Sigmoid colon (tissue), 6 donors: ENCODE measurements at regions not wholly inside any gene's neighbourhood (a gene's known extent, or its start where the extent isn't known, plus 50 kb on each side); places are given as distances from the start of the nearest gene placed in this dataset.

Source experiments
- DNase-seq: peaks from one replicate; pipeline ENCODE4 v3.0.0-alpha.2; 2019
- H3K27ac ChIP-seq, 4 donors: fragments of 200-600 bp; sonication (generic); one replicate each; pipeline ENCODE4 v1.5.1; 2016 to 2019; ENCODE audit warnings: mild to moderate bottlenecking in 1 of 4
- H3K27me3 ChIP-seq, 3 donors: fragments of 200-600 bp; sonication (generic); one replicate each; pipeline ENCODE4 v1.5.1; 2019; ENCODE audit warnings: mild to moderate bottlenecking in 1 of 3
- H3K36me3 ChIP-seq, 4 donors: fragments of 200-600 bp; sonication (generic); one replicate each; pipeline ENCODE4 v1.5.1; 2016 to 2019
- H3K4me1 ChIP-seq, 4 donors: fragments of 200-600 bp; sonication (generic); one replicate each; pipeline ENCODE4 v1.5.1; 2017 to 2019
- H3K4me3 ChIP-seq, 4 donors: fragments of 200-600 bp; sonication (generic); one replicate each; pipeline ENCODE4 v1.5.1; 2017 to 2019; ENCODE audit warnings: mild to moderate bottlenecking in 2 of 4, moderate library complexity in 1 of 4
- H3K9me3 ChIP-seq, 4 donors: fragments of 200-600 bp in 3 of 4; sonication (generic) in 3 of 4; one replicate each; pipeline versions ENCODE4 v1.5.1 to v1.6.1; 2013 to 2019
- EP300 ChIP-seq, 4 donors: sonication (generic); formaldehyde crosslinking; IDR thresholded peaks; one replicate each; pipeline ENCODE4 v1.6.1; 2017; ENCODE audit warnings: antibody characterized with exemption in 4 of 4
- POLR2A ChIP-seq, 2 donors: fragments of 450-650 bp; IDR thresholded peaks; one replicate each; pipeline ENCODE4 v1.6.1; 2016; ENCODE audit warnings: antibody characterized with exemption in 2 of 2, mild to moderate bottlenecking in 2 of 2, moderate library complexity in 2 of 2
- POLR2AphosphoS5 ChIP-seq, 4 donors: sonication (generic); formaldehyde crosslinking; IDR thresholded peaks; one replicate each; pipeline ENCODE4 v1.6.1; 2017; ENCODE audit warnings: antibody characterized with exemption in 4 of 4
- WGBS, 2 donors: extraction: QIAGEN DNeasy Blood & Tissue Kit; methylation state at CpG; one replicate each; pipeline ENCODE4 v1.1.7; 2013; 5-methylcytosine and 5-hydroxymethylcytosine counted together
- intact Hi-C: fragments of 100-400 bp; cut with DNase I; formaldehyde crosslinking; loops from one replicate; pipeline ENCODE4 v1.15.1; 2023
- TF ChIP-seq, protein P1 (sequence below), 4 experiments: fragments of 450-650 bp in 3 of 4; fragments of 200-600 bp in 1 of 4; IDR thresholded peaks; one replicate each; pipeline ENCODE4 v1.5.1; 2016 to 2019; ENCODE audit warnings: antibody characterized with exemption in 4 of 4, mild to moderate bottlenecking in 3 of 4, moderate library complexity in 2 of 4
- donor health status: healthy with polysubstance abuse.
- donor health status: healthy.

DNA sequence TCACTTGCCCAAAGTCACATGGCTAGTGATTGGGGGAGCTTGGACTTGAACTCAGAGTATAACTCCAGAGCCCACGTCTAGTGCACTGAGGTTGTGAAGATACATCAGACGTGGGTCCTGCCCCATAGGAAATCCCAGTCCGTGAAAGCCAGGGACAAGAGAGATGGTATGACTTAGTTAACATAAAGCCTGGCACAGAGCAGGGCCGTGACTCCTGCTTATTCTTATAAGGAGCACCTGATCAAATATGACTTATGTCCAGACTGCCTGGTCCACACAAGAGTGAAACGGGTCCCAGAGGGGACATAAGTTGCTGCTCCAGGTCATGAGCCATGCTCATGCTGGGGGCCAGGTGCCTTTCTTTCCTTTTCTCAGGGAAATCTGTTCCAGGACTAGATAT is 166.3 kb upstream of the USP24 start:
- Histone ChIP-seq H3K36me3 (no peaks in the 10 kb centered on the region), H3K27ac (no peak overlapping the region), H3K9me3 (no peaks in the 10 kb centered on the region), H3K4me3 (no peak overlapping the region), H3K27me3 (no peaks in the 10 kb centered on the region), H3K4me1 (peaks cover 0 to 12% (median 6%) of the 10 kb centered on the region in 4 donors)
- intact Hi-C loops = loop anchor here (5.0 to 10.0 kb wide), 2 partner anchors 201 to 673 kb away; no protein-coding TSS in a partner anchor
- TF ChIP-seq POLR2AphosphoS5 (IDR thresholded peaks at IDR 0.05) = no peak
- TF ChIP-seq POLR2A (IDR thresholded peaks at IDR 0.05) = no peak
- TF ChIP-seq EP300 (IDR thresholded peaks at IDR 0.05) = no peak
- TF ChIP-seq, protein P1, sequence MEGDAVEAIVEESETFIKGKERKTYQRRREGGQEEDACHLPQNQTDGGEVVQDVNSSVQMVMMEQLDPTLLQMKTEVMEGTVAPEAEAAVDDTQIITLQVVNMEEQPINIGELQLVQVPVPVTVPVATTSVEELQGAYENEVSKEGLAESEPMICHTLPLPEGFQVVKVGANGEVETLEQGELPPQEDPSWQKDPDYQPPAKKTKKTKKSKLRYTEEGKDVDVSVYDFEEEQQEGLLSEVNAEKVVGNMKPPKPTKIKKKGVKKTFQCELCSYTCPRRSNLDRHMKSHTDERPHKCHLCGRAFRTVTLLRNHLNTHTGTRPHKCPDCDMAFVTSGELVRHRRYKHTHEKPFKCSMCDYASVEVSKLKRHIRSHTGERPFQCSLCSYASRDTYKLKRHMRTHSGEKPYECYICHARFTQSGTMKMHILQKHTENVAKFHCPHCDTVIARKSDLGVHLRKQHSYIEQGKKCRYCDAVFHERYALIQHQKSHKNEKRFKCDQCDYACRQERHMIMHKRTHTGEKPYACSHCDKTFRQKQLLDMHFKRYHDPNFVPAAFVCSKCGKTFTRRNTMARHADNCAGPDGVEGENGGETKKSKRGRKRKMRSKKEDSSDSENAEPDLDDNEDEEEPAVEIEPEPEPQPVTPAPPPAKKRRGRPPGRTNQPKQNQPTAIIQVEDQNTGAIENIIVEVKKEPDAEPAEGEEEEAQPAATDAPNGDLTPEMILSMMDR (IDR thresholded peaks at IDR 0.05) = no peak
- 84 to 91% methylated on average over 5 of the region's 5 CpGs for WGBS, 2 donors
- DNase-seq = no peak

DNA sequence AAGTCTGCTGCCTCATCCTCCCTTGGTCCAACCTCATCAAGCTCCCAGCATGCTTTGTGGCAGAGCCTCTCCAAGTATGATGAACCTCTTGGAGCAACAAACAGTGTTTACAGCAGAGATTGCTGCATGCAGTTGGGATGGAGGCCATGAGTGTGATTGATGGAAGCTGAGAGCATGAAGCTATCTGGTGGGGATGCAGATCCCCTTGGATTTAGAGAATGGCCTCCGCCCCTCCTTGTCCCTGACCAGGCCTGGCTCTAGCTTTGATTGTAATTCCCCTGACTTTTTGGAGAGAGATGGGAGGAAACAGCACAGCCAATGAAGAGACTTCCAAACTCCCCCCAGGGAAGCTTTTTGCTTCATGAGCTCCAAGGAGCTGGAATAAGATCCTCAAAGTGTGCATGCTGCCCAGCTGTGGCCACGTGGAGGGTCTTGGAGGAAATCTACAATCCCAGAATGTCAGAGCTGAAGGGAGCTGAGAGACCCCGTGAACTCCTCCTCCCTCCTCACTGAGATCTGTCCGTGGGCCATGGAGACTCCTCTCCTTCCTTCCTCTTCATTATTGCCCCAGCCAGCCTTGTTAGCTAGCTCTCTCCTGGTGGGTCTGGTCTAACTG is 165.3 kb upstream of the USP24 start:
- no peaks in the 10 kb centered on the region for H3K9me3 ChIP-seq
- no peak overlapping the region for H3K4me3 ChIP-seq
- peaks cover 0 to 14% (median 8%) of the 10 kb centered on the region in 4 donors for H3K4me1 ChIP-seq
- no peaks in the 10 kb centered on the region for H3K36me3 ChIP-seq
- H3K27me3 ChIP-seq = no peaks in the 10 kb centered on the region
- TF ChIP-seq EP300 (IDR thresholded peaks at IDR 0.05) (no peak), POLR2AphosphoS5 (IDR thresholded peaks at IDR 0.05) (peak; percentile 11 to 64 (median 37))
- intact Hi-C loops = loop anchor here (5.0 to 10.0 kb wide), 2 partner anchors 202 to 674 kb away; no protein-coding TSS in a partner anchor
- WGBS, 2 donors = 80 to 82% methylated on average over 4 of the region's 4 CpGs
- H3K27ac ChIP-seq = no peak overlapping the region
- peak; percentile 90 for DNase-seq

DNA sequence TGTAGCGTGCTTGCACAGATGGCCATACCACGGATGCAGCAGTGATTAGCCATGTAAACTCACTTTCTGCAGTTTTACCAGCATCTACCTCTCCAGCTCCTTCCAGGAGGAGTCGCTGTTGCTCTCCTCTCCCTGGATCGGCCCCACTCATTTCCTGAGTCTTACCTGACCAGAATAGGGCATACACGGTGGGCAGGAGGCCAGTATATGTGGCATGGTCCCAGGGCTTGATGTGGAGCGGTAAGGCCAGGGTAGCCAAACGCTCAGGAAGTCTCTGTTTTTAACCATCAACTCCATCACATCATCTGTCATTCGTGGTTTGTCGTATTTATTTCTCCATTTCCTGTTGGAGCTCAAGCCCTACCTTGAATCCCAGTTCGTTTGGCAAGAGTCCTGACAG is 163.4 kb upstream of the USP24 start:
- Histone ChIP-seq H3K36me3 (no peaks in the 10 kb centered on the region), H3K4me1 (peaks cover 0 to 17% (median 9%) of the 10 kb centered on the region in 4 donors), H3K27ac (no peak overlapping the region), H3K27me3 (no peaks in the 10 kb centered on the region), H3K4me3 (no peak overlapping the region), H3K9me3 (no peaks in the 10 kb centered on the region)
- WGBS, 2 donors = 46 to 60% methylated on average over 10 of the region's 10 CpGs
- intact Hi-C loops = loop anchor here (5.0 to 10.0 kb wide), 3 partner anchors 404 to 1329 kb away; no protein-coding TSS in a partner anchor
- DNase-seq = peak; percentile 69
- TF ChIP-seq, protein P1 (IDR thresholded peaks at IDR 0.05) = peak; percentile 23 to 48 (median 36)
- no peak for TF ChIP-seq POLR2AphosphoS5 (IDR thresholded peaks at IDR 0.05)

DNA sequence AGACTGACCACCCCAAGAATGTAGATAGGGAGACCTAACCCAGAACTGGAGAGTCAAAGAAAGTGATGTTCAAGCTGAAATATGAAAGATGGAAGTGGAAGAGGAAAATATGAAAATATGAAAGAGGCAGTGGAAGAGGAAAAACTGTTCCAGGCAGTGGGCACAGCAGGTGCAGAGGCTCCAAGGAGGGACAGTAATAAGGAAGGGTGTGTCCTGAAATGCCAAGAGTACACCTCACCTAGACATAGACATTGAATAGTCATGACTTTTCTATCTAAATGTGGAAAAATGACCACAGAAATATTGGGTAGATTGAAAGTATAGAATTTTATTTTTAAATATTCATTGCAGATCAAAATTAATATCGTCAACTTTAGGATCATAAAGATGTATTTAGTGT is 161.7 kb upstream of the USP24 start:
- H3K27ac ChIP-seq = no peak overlapping the region
- DNase-seq = no peak
- no peak overlapping the region for H3K4me3 ChIP-seq
- H3K27me3 ChIP-seq = no peaks in the 10 kb centered on the region
- H3K36me3 ChIP-seq = no peaks in the 10 kb centered on the region
- TF ChIP-seq EP300 (IDR thresholded peaks at IDR 0.05) (no peak), POLR2AphosphoS5 (IDR thresholded peaks at IDR 0.05) (no peak), POLR2A (IDR thresholded peaks at IDR 0.05) (no peak)
- TF ChIP-seq, protein P1 (IDR thresholded peaks at IDR 0.05) = no peak
- H3K4me1 ChIP-seq = peaks cover 0 to 5% (median 2%) of the 10 kb centered on the region in 4 donors
- no peaks in the 10 kb centered on the region for H3K9me3 ChIP-seq
- WGBS, 2 donors = 91 to 95% methylated on average over 1 of the region's 1 CpG
- intact Hi-C loops = loop anchor here (2.0 to 10.0 kb wide), 4 partner anchors 405 to 1330 kb away; no protein-coding TSS in a partner anchor

DNA sequence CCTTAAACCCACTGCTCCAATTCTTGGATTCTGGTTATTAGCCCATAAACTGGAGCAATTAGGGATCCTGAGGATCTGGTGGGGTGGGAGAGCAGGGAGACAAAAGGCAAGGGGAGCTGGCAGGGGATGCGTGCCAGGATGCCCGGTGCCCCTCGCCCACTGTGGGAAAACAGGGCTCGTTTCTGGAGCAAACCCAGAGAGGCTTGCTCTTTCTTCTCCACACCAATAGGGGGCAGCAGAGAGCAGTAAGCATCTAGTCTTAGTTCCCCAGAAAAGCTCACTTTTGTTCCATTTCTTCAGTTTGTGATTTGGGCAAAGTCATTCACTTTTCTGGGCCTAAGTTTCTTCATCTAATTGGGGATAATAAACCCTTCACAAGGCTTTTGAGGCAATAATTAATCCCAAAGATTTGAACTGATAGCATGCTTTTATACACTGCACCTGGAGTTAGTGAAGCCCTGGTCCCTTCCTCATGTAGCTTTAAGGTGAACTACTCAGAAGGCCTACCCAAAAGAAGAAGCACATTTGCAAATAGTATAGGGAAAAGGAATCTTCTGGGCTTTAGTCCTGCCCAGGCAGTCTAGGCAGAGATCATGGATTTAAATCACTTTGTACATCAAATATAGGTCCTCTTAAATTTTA is 160.6 kb upstream of the USP24 start:
- H3K27ac ChIP-seq = peak overlapping the region; percentile 3 to 58 (median 38)
- H3K27me3 ChIP-seq = no peaks in the 10 kb centered on the region
- H3K4me3 ChIP-seq = no peak overlapping the region
- DNase-seq = no peak
- H3K9me3 ChIP-seq = no peaks in the 10 kb centered on the region
- intact Hi-C loops = loop anchor here (2.0 to 10.0 kb wide), 4 partner anchors 407 to 1332 kb away; no protein-coding TSS in a partner anchor
- 10 to 35% methylated on average over 4 of the region's 4 CpGs for WGBS, 2 donors
- no peak for TF ChIP-seq EP300 (IDR thresholded peaks at IDR 0.05)
- TF ChIP-seq, protein P1 (IDR thresholded peaks at IDR 0.05) = peak; percentile 59 to 93 (median 84)
- H3K36me3 ChIP-seq = no peaks in the 10 kb centered on the region
- peaks cover 0 to 5% (median 2%) of the 10 kb centered on the region in 4 donors for H3K4me1 ChIP-seq
